Thyroid gland (tissue), 4 donors: ENCODE measurements at regions not wholly inside any gene's neighbourhood (a gene's known extent, or its start where the extent isn't known, plus 50 kb on each side); places are given as distances from the start of the nearest gene placed in this dataset.

ENCODE experiments used
- DNase-seq, 2 donors: peaks; one replicate each; pipeline ENCODE4 v3.0.0-alpha.2; 2019
- H3K27ac ChIP-seq, 3 donors: fragments of 200-600 bp; sonication (generic); 1 replicate in 2 of 3; 2 replicates in 1 of 3; pipeline ENCODE4 v1.5.1; 2016 to 2019; ENCODE audit warnings: mild to moderate bottlenecking in 1 of 3, moderate library complexity in 1 of 3
- H3K27me3 ChIP-seq: fragments of 200-600 bp; sonication (generic); one replicate; pipeline ENCODE4 v1.5.1; 2019
- H3K36me3 ChIP-seq, 2 donors: fragments of 200-600 bp; sonication (generic); one replicate each; pipeline ENCODE4 v1.5.1; 2016 to 2019
- H3K4me1 ChIP-seq, 2 donors: fragments of 200-600 bp; sonication (generic); one replicate each; pipeline ENCODE4 v1.5.1; 2017 to 2019
- H3K4me3 ChIP-seq, 3 donors: fragments of 200-600 bp; sonication (generic); replicated peaks in 1 of 3; 1 replicate in 2 of 3; 2 replicates in 1 of 3; pipeline ENCODE4 v1.5.1; 2016; ENCODE audit warnings: mild to moderate bottlenecking in 1 of 3
- H3K9me3 ChIP-seq: fragments of 200-600 bp; sonication (generic); one replicate; pipeline ENCODE4 v1.5.1; 2017
- POLR2A ChIP-seq, 2 donors: fragments of 450-650 bp; IDR thresholded peaks; one replicate each; pipeline ENCODE4 v1.6.1; 2017; ENCODE audit warnings: antibody characterized with exemption in 2 of 2, mild to moderate bottlenecking in 2 of 2, moderate library complexity in 1 of 2
- WGBS, 2 donors: methylation state at CpG; one replicate each; pipeline ENCODE4 v1.1.5; 2017; 5-methylcytosine and 5-hydroxymethylcytosine counted together
- intact Hi-C: fragments of 100-400 bp; cut with DNase I; formaldehyde crosslinking; loops from one replicate; pipeline ENCODE4 v1.15.1; 2023
- TF ChIP-seq, protein P1 (sequence below), 6 experiments: fragments of 200-600 bp in 3 of 6; fragments of 450-650 bp in 3 of 6; sonication (generic) in 3 of 6; IDR thresholded peaks; one replicate each; pipeline ENCODE4 v1.5.1; 2016 to 2019; ENCODE audit warnings: antibody characterized with exemption in 6 of 6, mild to moderate bottlenecking in 2 of 6, inconsistent platforms in 1 of 6, moderate library complexity in 1 of 6

- H3K9me3 ChIP-seq: no peaks in the 10 kb centered on the region
- no peak for DNase-seq
- intact Hi-C loops: no loop called here
- TF ChIP-seq, protein P1, sequence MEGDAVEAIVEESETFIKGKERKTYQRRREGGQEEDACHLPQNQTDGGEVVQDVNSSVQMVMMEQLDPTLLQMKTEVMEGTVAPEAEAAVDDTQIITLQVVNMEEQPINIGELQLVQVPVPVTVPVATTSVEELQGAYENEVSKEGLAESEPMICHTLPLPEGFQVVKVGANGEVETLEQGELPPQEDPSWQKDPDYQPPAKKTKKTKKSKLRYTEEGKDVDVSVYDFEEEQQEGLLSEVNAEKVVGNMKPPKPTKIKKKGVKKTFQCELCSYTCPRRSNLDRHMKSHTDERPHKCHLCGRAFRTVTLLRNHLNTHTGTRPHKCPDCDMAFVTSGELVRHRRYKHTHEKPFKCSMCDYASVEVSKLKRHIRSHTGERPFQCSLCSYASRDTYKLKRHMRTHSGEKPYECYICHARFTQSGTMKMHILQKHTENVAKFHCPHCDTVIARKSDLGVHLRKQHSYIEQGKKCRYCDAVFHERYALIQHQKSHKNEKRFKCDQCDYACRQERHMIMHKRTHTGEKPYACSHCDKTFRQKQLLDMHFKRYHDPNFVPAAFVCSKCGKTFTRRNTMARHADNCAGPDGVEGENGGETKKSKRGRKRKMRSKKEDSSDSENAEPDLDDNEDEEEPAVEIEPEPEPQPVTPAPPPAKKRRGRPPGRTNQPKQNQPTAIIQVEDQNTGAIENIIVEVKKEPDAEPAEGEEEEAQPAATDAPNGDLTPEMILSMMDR (IDR thresholded peaks at IDR 0.05): no peak
- TF ChIP-seq POLR2A (IDR thresholded peaks at IDR 0.05): no peak
- no peaks in the 10 kb centered on the region for H3K27me3 ChIP-seq
- H3K4me1 ChIP-seq: no peaks in the 10 kb centered on the region
- WGBS, 2 donors: 81 to 90% methylated on average over 1 of the region's 1 CpG
- H3K4me3 ChIP-seq: no peak overlapping the region
- H3K27ac ChIP-seq: no peak overlapping the region
- H3K36me3 ChIP-seq: no peaks in the 10 kb centered on the region
Observed at GRCh38 chr21:38591218-38591537, 92.9 kb upstream of the ERG start.

GRCh38 chr21:38596264-38597042, 98.2 kb upstream of the ERG start:
- TF ChIP-seq POLR2A (IDR thresholded peaks at IDR 0.05): no peak
- TF ChIP-seq, protein P1 (IDR thresholded peaks at IDR 0.05): no peak
- H3K4me3 ChIP-seq: no peak overlapping the region
- DNase-seq: no peak
- H3K36me3 ChIP-seq: no peaks in the 10 kb centered on the region
- no peaks in the 10 kb centered on the region for H3K9me3 ChIP-seq
- 69 to 70% methylated on average over 4 of the region's 4 CpGs for WGBS, 2 donors
- no peaks in the 10 kb centered on the region for H3K4me1 ChIP-seq
- H3K27ac ChIP-seq: no peak overlapping the region
- no peaks in the 10 kb centered on the region for H3K27me3 ChIP-seq
- intact Hi-C loops: no loop called here

DNA sequence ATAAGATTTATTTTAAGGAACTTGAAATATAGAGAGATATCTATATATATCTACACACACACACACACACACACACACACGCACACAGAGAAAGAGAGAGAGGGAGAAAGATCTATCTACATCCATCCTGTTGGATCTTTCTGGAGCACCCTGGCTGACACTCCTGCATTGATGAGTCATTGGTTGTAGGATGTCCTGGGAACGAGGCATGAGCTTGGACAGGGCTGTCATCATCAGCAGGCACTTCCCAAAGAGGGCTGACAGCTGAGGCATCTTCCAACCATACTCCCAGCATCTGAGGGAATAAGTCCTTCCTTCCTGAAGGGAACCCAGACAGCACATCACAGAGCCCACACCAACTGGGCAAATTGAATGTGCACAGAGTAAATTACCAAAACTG, 99.1 kb upstream of the ERG start:
- H3K4me1 ChIP-seq: no peaks in the 10 kb centered on the region
- H3K27ac ChIP-seq: no peak overlapping the region
- no peaks in the 10 kb centered on the region for H3K27me3 ChIP-seq
- H3K9me3 ChIP-seq: no peaks in the 10 kb centered on the region
- no peak for TF ChIP-seq POLR2A (IDR thresholded peaks at IDR 0.05)
- TF ChIP-seq, protein P1 (IDR thresholded peaks at IDR 0.05): no peak
- intact Hi-C loops: no loop called here
- H3K36me3 ChIP-seq: no peaks in the 10 kb centered on the region
- no peak for DNase-seq
- 35 to 36% methylated on average over 2 of the region's 2 CpGs for WGBS, 2 donors
- H3K4me3 ChIP-seq: no peak overlapping the region

GRCh38 chr21:38598413-38598812, 100.1 kb upstream of the ERG start:
- TF ChIP-seq, protein P1 (IDR thresholded peaks at IDR 0.05): no peak
- TF ChIP-seq POLR2A (IDR thresholded peaks at IDR 0.05): no peak
- H3K4me3 ChIP-seq: no peak overlapping the region
- intact Hi-C loops: no loop called here
- 75 to 83% methylated on average over 5 of the region's 5 CpGs for WGBS, 2 donors
- H3K27me3 ChIP-seq: no peaks in the 10 kb centered on the region
- no peaks in the 10 kb centered on the region for H3K9me3 ChIP-seq
- no peak overlapping the region for H3K27ac ChIP-seq
- no peaks in the 10 kb centered on the region for H3K4me1 ChIP-seq
- no peak for DNase-seq
- H3K36me3 ChIP-seq: no peaks in the 10 kb centered on the region

DNA sequence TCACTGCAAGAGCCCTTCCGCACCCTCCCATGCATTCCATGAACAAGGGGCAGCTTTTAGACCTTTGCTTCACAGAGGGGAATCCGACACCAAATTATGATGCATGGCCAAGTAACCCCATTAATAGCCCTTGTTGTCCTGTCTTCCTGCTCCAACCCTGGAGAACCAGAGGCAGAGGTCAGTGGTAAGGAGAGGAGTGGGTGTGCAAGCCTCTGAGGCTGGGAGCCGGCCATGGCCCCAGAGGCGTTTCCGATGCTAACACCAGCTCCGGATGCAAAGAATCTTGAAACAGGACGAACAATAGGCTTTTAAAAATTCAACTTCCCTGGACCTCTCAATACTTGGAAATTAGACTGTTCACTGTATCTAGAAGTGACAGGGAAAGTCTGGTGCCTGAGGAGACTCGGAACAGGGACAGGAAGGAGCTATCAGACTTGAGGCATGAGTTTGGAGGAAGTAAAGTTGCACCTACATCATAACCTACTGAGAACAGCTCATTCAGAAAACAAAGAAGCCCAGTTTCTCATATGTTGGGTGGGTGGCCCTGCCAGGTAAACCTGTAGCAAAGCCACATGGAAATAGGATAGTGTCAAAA, 101.2 kb upstream of the ERG start:
- TF ChIP-seq, protein P1 (IDR thresholded peaks at IDR 0.05): no peak
- no peak for TF ChIP-seq POLR2A (IDR thresholded peaks at IDR 0.05)
- H3K4me1 ChIP-seq: no peaks in the 10 kb centered on the region
- H3K9me3 ChIP-seq: no peaks in the 10 kb centered on the region
- 76 to 81% methylated on average over 8 of the region's 8 CpGs for WGBS, 2 donors
- no peaks in the 10 kb centered on the region for H3K36me3 ChIP-seq
- DNase-seq: no peak
- no peaks in the 10 kb centered on the region for H3K27me3 ChIP-seq
- H3K27ac ChIP-seq: no peak overlapping the region
- no peak overlapping the region for H3K4me3 ChIP-seq
- intact Hi-C loops: no loop called here
